ENCODE measurements at regions not wholly inside any gene's neighbourhood (a gene's known extent, or its start where the extent isn't known, plus 50 kb on each side); places are given as distances from the start of the nearest gene placed in this dataset.

DNA sequence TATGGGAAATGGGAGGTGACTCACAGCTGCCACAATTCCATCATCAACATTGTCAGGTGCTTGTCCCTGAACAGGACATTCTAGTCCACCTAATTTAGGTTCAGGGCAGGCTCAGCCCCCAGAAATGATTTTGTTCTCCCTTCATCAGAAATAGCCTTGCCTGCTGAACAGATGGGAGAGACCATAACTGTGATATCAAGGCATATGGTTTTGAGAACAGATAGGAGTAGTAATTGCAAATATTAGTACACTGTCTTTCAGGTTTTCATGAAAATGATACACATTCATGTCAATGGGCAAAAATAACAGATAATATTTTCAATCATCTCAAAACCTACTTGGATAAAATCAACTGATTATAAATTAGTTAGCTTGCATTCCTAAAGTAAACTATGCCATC is 316.5 kb downstream of the MBD2 start:
- H3K36me3 ChIP-seq (ENCODE audit: control insufficient read depth, insufficient read depth, low read length): no peaks in the 10 kb centered on the region
- DNase-seq (ENCODE audit: extremely low read depth, insufficient read length): no peak
- peaks cover 4% of the 10 kb centered on the region; the same call in 1 of the 2 replicates for H3K27me3 ChIP-seq (replicated peaks; ENCODE audit: control insufficient read depth, insufficient read depth, low read length)
- TF ChIP-seq, protein P1, sequence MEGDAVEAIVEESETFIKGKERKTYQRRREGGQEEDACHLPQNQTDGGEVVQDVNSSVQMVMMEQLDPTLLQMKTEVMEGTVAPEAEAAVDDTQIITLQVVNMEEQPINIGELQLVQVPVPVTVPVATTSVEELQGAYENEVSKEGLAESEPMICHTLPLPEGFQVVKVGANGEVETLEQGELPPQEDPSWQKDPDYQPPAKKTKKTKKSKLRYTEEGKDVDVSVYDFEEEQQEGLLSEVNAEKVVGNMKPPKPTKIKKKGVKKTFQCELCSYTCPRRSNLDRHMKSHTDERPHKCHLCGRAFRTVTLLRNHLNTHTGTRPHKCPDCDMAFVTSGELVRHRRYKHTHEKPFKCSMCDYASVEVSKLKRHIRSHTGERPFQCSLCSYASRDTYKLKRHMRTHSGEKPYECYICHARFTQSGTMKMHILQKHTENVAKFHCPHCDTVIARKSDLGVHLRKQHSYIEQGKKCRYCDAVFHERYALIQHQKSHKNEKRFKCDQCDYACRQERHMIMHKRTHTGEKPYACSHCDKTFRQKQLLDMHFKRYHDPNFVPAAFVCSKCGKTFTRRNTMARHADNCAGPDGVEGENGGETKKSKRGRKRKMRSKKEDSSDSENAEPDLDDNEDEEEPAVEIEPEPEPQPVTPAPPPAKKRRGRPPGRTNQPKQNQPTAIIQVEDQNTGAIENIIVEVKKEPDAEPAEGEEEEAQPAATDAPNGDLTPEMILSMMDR (IDR thresholded peaks at IDR 0.05; ENCODE audit: insufficient read depth, low read length, poor library complexity, severe bottlenecking): no peak
- H3K4me3 ChIP-seq (replicated peaks; ENCODE audit: low read depth, low read length): no peak overlapping the region

DNA sequence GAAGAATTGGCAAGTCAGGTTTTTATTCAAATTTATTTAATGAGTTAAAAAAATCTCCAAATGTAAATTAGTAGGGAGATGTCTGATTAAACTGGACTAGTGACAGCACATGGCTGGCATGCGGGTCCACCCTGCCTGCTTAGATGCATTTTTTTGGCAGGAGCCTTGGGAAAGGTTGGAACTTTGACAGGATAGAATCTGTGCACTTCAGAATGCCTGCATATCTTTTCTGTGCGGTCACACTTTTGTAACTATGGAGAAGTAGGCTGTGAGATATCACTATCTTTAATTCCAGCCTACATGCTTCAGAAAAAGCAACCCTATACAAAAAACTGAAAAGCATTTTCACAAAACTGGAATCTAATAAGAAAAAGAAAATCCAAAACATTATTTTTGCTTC is 317.8 kb downstream of the MBD2 start:
- DNase-seq (ENCODE audit: extremely low read depth, insufficient read length): no peak
- Histone ChIP-seq H3K27me3 (replicated peaks; ENCODE audit: control insufficient read depth, insufficient read depth, low read length) (peaks cover 4% of the 10 kb centered on the region; the same call in 1 of the 2 replicates), H3K4me3 (replicated peaks; ENCODE audit: low read depth, low read length) (no peak overlapping the region), H3K36me3 (ENCODE audit: control insufficient read depth, insufficient read depth, low read length) (no peaks in the 10 kb centered on the region)
- TF ChIP-seq, protein P1 (IDR thresholded peaks at IDR 0.05; ENCODE audit: insufficient read depth, low read length, poor library complexity, severe bottlenecking): no peak

DNA sequence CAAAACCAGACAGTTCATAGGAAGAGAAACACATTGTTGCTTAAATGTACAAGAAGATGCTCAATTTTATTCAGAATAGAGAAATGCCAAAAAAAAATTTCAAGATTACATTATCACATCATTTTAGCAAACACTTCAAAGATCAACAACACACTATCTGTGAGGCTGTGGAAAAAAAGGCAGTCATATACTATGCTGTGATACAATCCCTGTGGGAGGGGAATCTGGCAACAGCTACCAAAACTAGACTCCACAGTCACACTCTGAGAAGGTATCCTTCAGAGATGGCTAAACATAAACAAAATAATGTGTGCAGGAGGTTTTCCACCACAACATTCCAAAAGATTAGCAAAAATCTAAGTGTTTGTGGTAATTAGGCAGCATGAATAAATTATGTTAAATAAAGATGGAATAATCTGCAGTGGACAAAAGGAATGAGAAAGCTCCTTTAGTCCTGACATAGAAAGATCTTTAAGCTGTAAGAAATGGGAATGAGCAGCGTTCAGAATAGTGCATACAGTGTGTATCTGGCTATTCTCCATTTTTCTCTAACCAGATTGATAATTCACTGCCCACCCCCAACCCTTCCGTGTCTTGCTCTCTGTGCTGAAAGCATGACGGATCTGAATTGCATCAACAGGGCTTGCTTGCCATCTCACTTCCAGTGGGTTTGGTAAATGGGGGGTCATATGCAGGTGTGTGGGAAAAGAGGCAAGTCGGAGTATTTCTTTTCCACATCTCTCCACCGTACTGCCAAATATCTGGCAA is 329.6 kb downstream of the MBD2 start:
- Histone ChIP-seq H3K27me3 (replicated peaks; ENCODE audit: control insufficient read depth, insufficient read depth, low read length) (no peaks in the 10 kb centered on the region; the same call in 1 of the 2 replicates), H3K4me3 (replicated peaks; ENCODE audit: low read depth, low read length) (no peak overlapping the region), H3K36me3 (ENCODE audit: control insufficient read depth, insufficient read depth, low read length) (no peaks in the 10 kb centered on the region)
- TF ChIP-seq, protein P1 (IDR thresholded peaks at IDR 0.05; ENCODE audit: insufficient read depth, low read length, poor library complexity, severe bottlenecking): no peak
- no peak for DNase-seq (ENCODE audit: extremely low read depth, insufficient read length)

DNA sequence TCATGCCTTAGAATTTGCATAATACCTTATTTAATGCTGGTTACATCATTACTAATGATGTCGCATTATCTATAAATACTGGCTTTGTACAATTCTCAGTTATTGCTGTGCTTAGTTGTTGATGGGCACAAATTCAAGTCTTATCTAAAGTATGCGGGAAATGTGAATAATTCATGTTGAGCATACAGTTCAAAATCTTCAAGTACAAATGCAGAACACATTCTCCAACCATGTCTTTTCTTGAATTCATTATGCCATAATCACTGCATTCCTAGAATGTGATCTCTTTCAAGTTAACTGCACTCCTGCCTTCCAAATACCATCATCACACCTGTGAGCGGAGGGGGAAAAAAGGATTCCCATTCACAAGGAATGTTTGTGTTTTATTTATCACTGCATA is 337.0 kb downstream of the MBD2 start:
- no peak overlapping the region for H3K4me3 ChIP-seq (replicated peaks; ENCODE audit: low read depth, low read length)
- no peak for DNase-seq (ENCODE audit: extremely low read depth, insufficient read length)
- no peaks in the 10 kb centered on the region; the same call in none of the 2 replicates for H3K27me3 ChIP-seq (replicated peaks; ENCODE audit: control insufficient read depth, insufficient read depth, low read length)
- TF ChIP-seq, protein P1 (IDR thresholded peaks at IDR 0.05; ENCODE audit: insufficient read depth, low read length, poor library complexity, severe bottlenecking): no peak
- no peaks in the 10 kb centered on the region for H3K36me3 ChIP-seq (ENCODE audit: control insufficient read depth, insufficient read depth, low read length)

DNA sequence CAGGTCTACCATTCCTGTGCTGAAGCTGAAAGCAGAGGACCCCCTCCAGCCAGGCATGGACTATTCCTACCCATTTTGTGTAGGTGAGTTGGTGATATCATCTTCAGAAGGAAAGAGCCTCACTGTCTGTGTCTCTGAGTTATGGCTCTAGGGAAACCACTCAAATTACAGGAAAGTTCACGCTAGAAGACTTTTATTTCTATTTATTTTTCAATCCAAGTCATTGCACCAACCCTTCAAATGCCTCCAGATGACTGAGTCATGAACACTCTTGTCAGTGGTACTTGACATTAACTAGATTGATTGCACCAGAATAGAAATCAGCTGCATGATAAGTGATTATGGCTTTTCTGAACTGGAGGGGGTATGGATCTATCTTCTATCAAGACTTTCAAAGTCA is 338.4 kb downstream of the MBD2 start:
- TF ChIP-seq, protein P1 (IDR thresholded peaks at IDR 0.05; ENCODE audit: insufficient read depth, low read length, poor library complexity, severe bottlenecking): no peak
- Histone ChIP-seq H3K4me3 (replicated peaks; ENCODE audit: low read depth, low read length) (no peak overlapping the region), H3K36me3 (ENCODE audit: control insufficient read depth, insufficient read depth, low read length) (no peaks in the 10 kb centered on the region), H3K27me3 (replicated peaks; ENCODE audit: control insufficient read depth, insufficient read depth, low read length) (no peaks in the 10 kb centered on the region; the same call in none of the 2 replicates)
- no peak for DNase-seq (ENCODE audit: extremely low read depth, insufficient read length)
